K562 (cell line): ENCODE measurements at regions not wholly inside any gene's neighbourhood (a gene's known extent, or its start where the extent isn't known, plus 50 kb on each side); places are given as distances from the start of the nearest gene placed in this dataset.
"Not testable (repeated sequence)": the region's sequence is repeated elsewhere in the genome, so short reads cannot be mapped to it uniquely, and the experiment has no call there.

ENCODE experiments used
- ATAC-seq: fragments of 200-7000 bp; cut with Tn5 transposase; 3 replicates; pipeline ENCODE4 v1.9.1; 2020; ENCODE audit warnings: moderate library complexity
- BruUV-seq: library from RNA; stranded (reverse); fragments of 400-500 nt; replicated peaks from 2 replicates; lab custom pipeline; 2021; lab: Mats Ljungman, UMichigan
- CTCF ChIA-PET: fragments of 300-600 bp; formaldehyde crosslinking; extraction: SDS; loops from one replicate; lab custom pipeline; 2021; ENCODE audit warnings: low intra/inter-chr PET ratio; lab: Yijun Ruan, JAX
- POLR2A ChIA-PET: fragments of 300-600, 350-650 bp; sonication (Branson Sonifier 250); formaldehyde crosslinking; extraction: SDS; loops from one replicate; lab custom pipeline; 2021; ENCODE audit warnings: antibody characterized with exemption, inconsistent platforms; lab: Yijun Ruan, JAX
- DNase-seq, 4 experiments: peaks; one replicate each; pipeline versions ENCODE4 v3.0.0 to v3.0.0-alpha.2; 2011 to 2018; ENCODE audit warnings: low spot score in 3 of 4, mixed read lengths in 3 of 4; ENCODE audit errors: extremely low read depth in 1 of 4
- FAIRE-seq: peaks from 2 replicates; lab custom pipeline; 2011; peaks lifted over from hg19 to GRCh38; lab: Jason Lieb, UNC
- H2AFZ ChIP-seq: 2 replicates; pipeline ENCODE4 v1.6.0; 2011; ENCODE audit warnings: low read depth, low read length, control low read depth, inconsistent platforms
- H3K27ac ChIP-seq: fragments of 200-600 bp; 3 replicates; pipeline ENCODE4 v1.8.0; 2011; ENCODE audit warnings: low read depth, mild to moderate bottlenecking, control low read depth, inconsistent platforms, low read length, moderate library complexity, mixed read lengths; ENCODE audit errors: extremely low read depth
- H3K27me3 ChIP-seq, 2 experiments: fragments of 300-600 bp in 1 of 2; 2 replicates in 1 of 2; 3 replicates in 1 of 2; pipeline versions ENCODE4 v1.6.0 to v1.8.0; 2011; ENCODE audit warnings: inconsistent platforms in 2 of 2, low read length in 2 of 2, mild to moderate bottlenecking in 1 of 2, mixed read lengths in 1 of 2, moderate library complexity in 1 of 2; ENCODE audit not compliant: control insufficient read depth in 2 of 2, insufficient read depth in 2 of 2
- H3K36me3 ChIP-seq: fragments of 300-600 bp; 3 replicates; pipeline ENCODE4 v1.8.0; 2011; ENCODE audit warnings: mild to moderate bottlenecking, low read length, inconsistent platforms; ENCODE audit not compliant: control insufficient read depth, insufficient read depth
- H3K4me1 ChIP-seq, 2 experiments: fragments of 200-600 bp in 1 of 2; replicated peaks in 1 of 2; 2 replicates in 1 of 2; 3 replicates in 1 of 2; pipeline versions ENCODE4 v1.5.1 to v1.8.0; 2011; ENCODE audit warnings: inconsistent platforms in 2 of 2, low read length in 2 of 2, mild to moderate bottlenecking in 1 of 2, mixed read lengths in 1 of 2, moderate library complexity in 1 of 2; ENCODE audit not compliant: control insufficient read depth in 2 of 2, insufficient read depth in 2 of 2
- H3K4me2 ChIP-seq: 2 replicates; pipeline ENCODE4 v1.6.1; 2011; ENCODE audit warnings: low read length, control low read depth, inconsistent platforms, mixed read lengths; ENCODE audit not compliant: insufficient read depth
- H3K4me3 ChIP-seq: fragments of 200-600 bp; sonication (generic), shearing (Covaris generic); 2 replicates; pipeline ENCODE4 v1.5.1; 2016; ENCODE audit warnings: control low read depth, inconsistent platforms
- H3K79me2 ChIP-seq: fragments of 200-600 bp; 3 replicates; pipeline ENCODE4 v1.8.0; 2011; ENCODE audit warnings: low read length, inconsistent platforms; ENCODE audit not compliant: control insufficient read depth, insufficient read depth
- H3K9ac ChIP-seq, 2 experiments: 2 replicates each; pipeline versions ENCODE4 v1.6.0 to v1.6.1; 2011; ENCODE audit warnings: low read depth in 2 of 2, low read length in 2 of 2, control low read depth in 1 of 2, inconsistent platforms in 1 of 2, mild to moderate bottlenecking in 1 of 2, mixed read lengths in 1 of 2; ENCODE audit not compliant: insufficient read depth in 1 of 2
- H3K9me1 ChIP-seq: one replicate; pipeline ENCODE4 v1.6.0; 2011; ENCODE audit warnings: inconsistent platforms, mild to moderate bottlenecking, low read length, moderate library complexity; ENCODE audit not compliant: control insufficient read depth, insufficient read depth
- H3K9me3 ChIP-seq: replicated peaks from 2 replicates; pipeline ENCODE4 v1.5.1; 2011; ENCODE audit warnings: low read depth, low read length, inconsistent platforms; ENCODE audit not compliant: control insufficient read depth, insufficient read depth
- H4K20me1 ChIP-seq: replicated peaks from 2 replicates; pipeline ENCODE4 v1.6.1; 2011; ENCODE audit warnings: low read length, inconsistent platforms, mixed read lengths; ENCODE audit not compliant: control insufficient read depth, insufficient read depth
- DACH1 ChIP-seq: fragments of 450-650 bp; IDR thresholded peaks from 2 replicates; pipeline ENCODE4 v1.6.1; 2018; ENCODE audit not compliant: partially characterized antibody
- EP300 ChIP-seq: IDR thresholded peaks from 2 replicates; pipeline ENCODE4 v1.6.1; 2012; ENCODE audit warnings: low read length, improper control_type of control experiment
- MEF2D ChIP-seq: conservative IDR thresholded peaks from 2 replicates; pipeline ENCODE4 v1.6.1; 2016; ENCODE audit warnings: low read depth, missing genetic modification characterization, missing compliant biosample characterization
- MNT ChIP-seq, 2 experiments: fragments of 450-650 bp; conservative IDR thresholded peaks; 2 replicates each; pipeline ENCODE4 v1.6.1; 2017; ENCODE audit warnings: mild to moderate bottlenecking in 2 of 2, moderate library complexity in 2 of 2
- ZNF354B ChIP-seq: fragments of 250-450 bp; sonication (Bioruptor Pico); IDR thresholded peaks from 2 replicates; pipeline ENCODE4 v1.4.0; 2020
- ZNF507 ChIP-seq: conservative IDR thresholded peaks from 2 replicates; pipeline ENCODE4 v1.6.1; 2017; ENCODE audit warnings: missing genetic modification characterization, missing compliant biosample characterization
- WGBS: fragments of 100-300 bp; shearing (Covaris generic); methylation state at CpG from one replicate; pipeline ENCODE4 v1.1.6; 2016; ENCODE audit warnings: low coverage, mixed read lengths; ENCODE audit not compliant: insufficient coverage; ENCODE audit errors: missing lambda C conversion rate; 5-methylcytosine and 5-hydroxymethylcytosine counted together
- in situ Hi-C: fragments of 300-500 bp; cut with MboI; formaldehyde crosslinking; loops from 4 replicates; pipeline ENCODE4 v1.15.0; 2018; ENCODE audit warnings: inconsistent platforms, mixed read lengths
- intact Hi-C: fragments of 100-400 bp; cut with micrococcal nuclease; formaldehyde crosslinking; loops from 2 replicates; pipeline ENCODE4 v1.14.2; 2022
- TF ChIP-seq, protein P1 (sequence below): IDR thresholded peaks from 2 replicates; pipeline ENCODE4 v1.6.1; 2012; ENCODE audit warnings: low read depth, low read length, improper control_type of control experiment, borderline replicate concordance

DNA sequence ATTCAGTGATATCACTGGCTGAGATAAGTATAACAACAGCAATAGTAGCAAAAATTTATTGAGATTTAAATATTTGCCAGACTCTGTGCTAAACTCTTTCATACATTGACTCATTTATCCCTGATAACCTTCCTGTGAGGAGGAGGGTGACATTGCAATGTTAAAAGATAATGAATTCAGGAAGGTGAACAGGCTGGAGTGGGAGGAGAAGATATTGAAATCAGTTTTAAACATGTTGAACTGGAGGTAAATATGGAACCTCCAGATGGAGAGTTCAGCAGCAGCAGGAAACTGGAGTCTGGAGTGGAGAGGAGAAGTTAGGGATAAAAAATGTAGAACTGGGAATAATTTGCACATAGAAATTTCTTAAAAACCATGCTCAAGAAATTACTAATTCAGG lies 142.0 kb upstream of the FAT3 start (continued):
- TF ChIP-seq, protein P1, sequence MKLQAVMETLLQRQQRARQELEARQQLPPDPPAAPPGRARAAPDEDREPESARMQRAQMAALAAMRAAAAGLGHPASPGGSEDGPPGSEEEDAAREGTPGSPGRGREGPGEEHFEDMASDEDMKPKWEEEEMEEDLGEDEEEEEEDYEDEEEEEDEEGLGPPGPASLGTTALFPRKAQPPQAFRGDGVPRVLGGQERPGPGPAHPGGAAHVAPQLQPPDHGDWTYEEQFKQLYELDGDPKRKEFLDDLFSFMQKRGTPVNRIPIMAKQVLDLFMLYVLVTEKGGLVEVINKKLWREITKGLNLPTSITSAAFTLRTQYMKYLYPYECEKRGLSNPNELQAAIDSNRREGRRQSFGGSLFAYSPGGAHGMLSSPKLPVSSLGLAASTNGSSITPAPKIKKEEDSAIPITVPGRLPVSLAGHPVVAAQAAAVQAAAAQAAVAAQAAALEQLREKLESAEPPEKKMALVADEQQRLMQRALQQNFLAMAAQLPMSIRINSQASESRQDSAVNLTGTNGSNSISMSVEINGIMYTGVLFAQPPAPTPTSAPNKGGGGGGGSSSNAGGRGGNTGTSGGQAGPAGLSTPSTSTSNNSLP: no peak
- TF ChIP-seq EP300 (peak; percentile 72; the same call in 1 of the 2 replicates), MEF2D (tag) (0 out of 2 replicates have a peak, but pooled peaks have one; percentile 33), MNT (conservative IDR thresholded peaks at IDR 0.05) (no peak), DACH1 (no peak)
- TF ChIP-seq, all 486 proteins: peak for 20

GRCh38 chr11:92074498-92074897 lies 150.1 kb upstream of the FAT3 start:
- H3K9me1 ChIP-seq, H3K9me3 ChIP-seq, in situ Hi-C loops, BruUV-seq, FAIRE-seq, POLR2A ChIA-PET, H3K4me3 ChIP-seq, H3K27ac ChIP-seq, H3K27me3 ChIP-seq, H2AFZ ChIP-seq, H3K9ac ChIP-seq, H3K79me2 ChIP-seq, H3K36me3 ChIP-seq, CTCF ChIA-PET, H3K4me2 ChIP-seq, intact Hi-C loops, ATAC-seq, H4K20me1 ChIP-seq, H3K4me1 ChIP-seq, DNase-seq: not testable (repeated sequence)
- WGBS: 0% methylated on average over 1 of the region's 1 CpG
- TF ChIP-seq ZNF507 (tag) (peak; percentile 93), ZNF354B (CRISPR knock-in tag) (peak; percentile 36; the same call in 1 of the 2 replicates)
